NCI-H2081 (cell line): ENCODE measurements at regions not wholly inside any gene's neighbourhood (a gene's known extent, or its start where the extent isn't known, plus 50 kb on each side); places are given as distances from the start of the nearest gene placed in this dataset.
A peak's percentile ranks its signal among the peaks of the same experiment; 100 is the strongest.

Experiments
- DNase-seq, 2 experiments: peaks; one replicate each; lab custom pipeline; 2025; lab: John Stamatoyannopoulos, UW

DNA sequence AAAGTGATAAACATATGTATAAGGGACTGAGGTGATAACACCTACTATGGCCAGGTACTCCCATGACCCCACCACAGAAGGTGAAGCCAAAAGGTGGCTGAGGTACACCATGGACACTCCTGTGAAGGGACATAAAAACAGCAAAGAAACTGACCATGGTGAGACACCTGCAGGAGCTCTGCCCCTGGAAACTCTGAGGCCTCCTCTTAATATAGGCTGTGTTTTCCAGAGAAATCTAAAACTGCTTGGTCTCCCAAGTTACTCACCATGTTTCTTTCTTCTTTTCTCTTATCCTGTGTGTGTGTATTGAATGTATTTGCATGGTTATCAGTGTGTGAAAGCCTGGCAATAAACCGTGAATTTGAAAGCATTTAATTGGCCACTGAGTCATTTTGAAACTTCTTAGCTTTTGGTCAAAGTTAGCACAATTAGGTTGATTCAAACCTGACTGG is 739.3 kb upstream of the GCFC2 start:
- no peak for DNase-seq

DNA sequence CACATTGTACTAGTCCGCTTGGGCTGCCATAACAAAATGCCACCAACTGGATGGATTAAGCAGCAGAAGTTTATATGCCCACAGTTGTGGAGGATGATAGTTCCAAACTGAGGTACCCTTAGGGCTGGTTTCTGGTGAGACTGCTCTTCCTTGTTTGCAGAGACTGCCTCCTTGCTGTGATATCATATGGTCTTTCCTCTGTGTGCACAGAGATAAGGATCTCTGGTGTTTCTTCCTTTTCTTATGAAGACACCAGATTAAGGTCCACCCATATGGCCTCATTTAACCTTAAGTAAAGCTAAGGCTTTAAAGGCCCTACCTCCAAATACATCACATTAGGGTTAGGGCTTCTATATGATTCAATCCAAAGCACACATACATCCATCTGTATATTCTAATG is 738.2 kb upstream of the GCFC2 start:
- DNase-seq: no peak

DNA sequence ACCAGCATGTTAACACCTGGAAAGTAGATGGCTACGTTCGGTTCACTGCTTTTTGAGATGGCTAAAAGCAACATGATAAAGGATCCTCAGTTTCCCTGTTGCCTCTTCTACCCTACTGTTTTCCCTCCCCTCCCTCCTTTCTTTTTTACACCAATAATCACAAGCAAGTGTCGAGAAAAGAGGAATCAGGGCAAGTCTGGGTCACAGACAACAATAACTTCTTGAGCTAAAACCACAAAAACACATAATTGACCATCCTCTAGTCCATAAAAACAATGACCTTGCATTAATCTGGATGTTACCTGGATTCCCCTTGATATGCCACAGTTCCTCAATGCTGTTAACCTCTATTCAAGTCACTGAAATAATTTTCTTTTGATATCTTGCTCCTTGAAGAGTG is 736.6 kb upstream of the GCFC2 start:
- no peak for DNase-seq

DNA sequence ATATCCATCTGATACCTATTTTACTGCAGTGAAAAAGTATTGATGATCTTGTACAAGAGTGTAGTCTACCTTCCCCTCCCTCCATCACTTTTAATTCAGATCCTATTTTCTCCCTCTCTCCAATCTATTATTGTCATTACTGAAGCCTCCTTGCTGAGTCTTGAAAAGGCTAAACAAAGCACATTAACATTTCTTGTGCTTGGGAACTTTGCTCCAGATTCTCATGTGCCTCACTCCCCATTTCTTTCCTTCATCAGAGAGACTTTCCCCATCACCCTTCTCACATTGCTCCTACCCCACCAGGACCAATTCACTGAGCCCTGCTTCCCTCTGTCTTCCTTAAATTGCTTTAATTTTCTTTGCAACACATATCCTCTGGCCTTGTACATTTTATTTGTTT is 736.2 kb upstream of the GCFC2 start:
- no peak for DNase-seq

DNA sequence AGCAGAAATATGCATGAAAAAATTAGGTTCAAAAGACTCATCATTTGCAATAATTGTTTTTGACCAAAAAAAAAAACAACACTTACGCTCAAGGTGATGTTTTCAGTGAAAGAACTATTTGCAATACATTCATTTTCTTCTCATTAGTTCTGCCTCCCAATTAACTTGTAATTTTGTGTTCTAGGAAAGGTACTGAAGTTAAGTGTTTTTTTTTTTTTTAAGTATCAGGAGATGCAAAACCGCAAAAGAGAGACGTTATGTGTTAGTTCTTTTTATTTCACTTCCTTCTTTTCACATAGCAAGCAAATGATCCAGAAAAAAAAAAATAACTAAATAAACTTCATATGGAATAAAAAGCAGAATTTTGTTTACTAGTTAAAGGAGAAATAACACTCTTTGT is 735.2 kb upstream of the GCFC2 start:
- DNase-seq: no peak

DNA sequence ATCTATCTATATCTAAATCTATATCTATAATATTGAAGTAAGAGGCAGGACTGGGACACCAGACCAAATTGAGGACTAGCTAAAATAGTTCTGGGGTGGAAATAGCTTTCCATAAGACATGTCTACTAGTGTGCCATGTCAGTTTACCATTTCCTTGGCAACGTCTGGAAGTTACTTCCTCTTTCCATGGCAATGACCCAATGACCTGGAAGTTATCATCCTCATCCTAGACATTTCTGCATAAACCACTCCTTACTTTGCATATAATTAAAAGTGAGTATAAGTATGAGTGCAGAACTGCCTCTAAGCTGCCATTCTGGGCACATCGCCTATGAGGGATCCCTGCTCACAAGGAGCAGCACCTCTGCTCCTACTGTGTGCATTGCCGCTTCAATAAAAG is 734.0 kb upstream of the GCFC2 start:
- DNase-seq: no peak

DNA sequence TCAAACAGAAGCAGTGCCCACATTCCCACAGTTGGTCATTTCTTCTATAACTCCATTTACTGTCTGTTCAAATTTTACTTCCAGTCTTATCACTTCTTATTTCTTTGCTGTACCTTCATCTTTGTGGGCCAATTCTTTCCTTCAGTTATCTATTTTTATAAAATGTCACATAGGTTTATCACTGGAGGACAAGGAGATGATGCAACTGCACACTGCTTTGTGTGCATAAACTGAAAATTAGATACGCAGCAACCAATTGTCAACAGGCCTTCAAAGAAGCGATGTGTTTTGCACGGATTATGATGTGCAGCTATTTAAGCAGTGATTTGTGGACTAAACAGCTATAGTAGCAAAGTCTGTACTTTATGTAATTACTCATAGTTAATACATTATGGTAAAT is 726.8 kb upstream of the GCFC2 start:
- no peak for DNase-seq

DNA sequence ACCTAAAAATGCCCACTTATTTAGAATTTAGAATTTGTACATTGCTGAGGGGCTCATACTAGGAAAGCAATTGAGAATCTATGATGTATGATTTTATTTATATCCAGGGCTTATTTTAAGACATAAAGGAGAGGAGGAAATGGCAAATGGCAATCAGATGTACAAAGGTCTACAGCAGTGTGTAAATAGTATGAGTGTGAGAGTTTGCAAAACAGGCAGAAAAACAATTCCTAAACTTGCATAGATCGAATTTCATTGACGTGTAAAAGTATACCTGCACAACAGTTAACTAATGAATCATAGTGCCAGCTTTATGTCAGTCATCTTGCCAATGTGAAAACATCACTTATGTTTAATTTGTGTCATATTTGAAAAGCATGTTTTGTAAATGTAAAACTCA is 718.7 kb upstream of the GCFC2 start:
- DNase-seq: no peak

DNA sequence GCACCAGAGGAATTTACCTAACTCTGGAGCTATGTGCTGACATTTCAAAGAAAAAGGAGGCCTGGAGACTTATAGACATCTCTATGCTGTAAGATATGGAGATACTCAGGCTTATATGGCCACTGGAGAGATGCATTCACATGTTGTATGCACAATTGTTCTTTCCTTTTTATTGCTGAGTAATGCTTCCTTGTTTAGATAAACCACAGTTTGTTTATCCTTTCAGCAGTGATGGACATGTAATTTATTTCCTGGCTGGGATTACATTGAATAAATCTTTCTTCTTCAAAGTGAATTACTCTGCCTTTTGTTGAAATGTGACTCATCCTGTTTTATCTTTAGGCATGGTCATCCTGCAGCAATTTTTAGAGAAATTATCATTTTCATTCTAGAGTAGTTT is 716.7 kb upstream of the GCFC2 start:
- no peak for DNase-seq

DNA sequence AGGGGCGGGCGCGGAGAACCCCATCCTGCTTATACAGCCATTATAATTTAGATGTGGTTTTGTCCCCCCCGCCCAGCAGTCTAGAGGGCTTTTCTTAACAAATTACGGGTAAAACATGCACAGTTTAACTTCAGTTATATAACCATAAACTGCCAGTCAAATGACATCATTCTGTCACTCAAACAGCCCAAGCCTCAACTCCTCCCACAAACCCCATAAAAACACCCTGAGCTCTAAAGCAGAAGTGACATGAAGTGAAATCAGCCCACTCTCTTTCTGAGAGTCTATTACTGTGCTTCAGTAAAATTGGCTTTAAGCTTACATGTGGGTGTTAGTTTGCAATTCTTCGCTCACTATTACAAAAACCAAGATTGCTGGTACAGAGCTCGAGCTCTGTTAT is 705.1 kb upstream of the GCFC2 start:
- no peak for DNase-seq

DNA sequence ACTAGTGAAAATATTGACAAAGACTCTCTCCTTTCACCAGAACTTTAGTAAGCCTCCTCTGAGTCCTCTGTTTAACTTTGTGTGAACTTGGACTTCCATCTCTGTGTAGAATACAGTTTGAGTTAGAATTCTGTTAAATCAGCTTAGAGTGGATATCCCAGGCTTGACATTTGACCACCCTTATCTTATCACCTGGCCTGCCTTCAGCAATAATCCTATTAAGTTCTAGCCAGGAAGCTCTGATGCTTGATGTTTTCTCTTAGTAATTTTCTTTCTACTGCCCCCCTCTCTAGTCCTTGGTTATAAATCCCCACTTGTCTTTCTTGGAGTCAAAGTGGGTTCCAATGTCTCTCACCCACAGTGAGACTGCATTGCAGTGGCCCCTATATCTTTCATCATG is 702.7 kb upstream of the GCFC2 start:
- no peak for DNase-seq

DNA sequence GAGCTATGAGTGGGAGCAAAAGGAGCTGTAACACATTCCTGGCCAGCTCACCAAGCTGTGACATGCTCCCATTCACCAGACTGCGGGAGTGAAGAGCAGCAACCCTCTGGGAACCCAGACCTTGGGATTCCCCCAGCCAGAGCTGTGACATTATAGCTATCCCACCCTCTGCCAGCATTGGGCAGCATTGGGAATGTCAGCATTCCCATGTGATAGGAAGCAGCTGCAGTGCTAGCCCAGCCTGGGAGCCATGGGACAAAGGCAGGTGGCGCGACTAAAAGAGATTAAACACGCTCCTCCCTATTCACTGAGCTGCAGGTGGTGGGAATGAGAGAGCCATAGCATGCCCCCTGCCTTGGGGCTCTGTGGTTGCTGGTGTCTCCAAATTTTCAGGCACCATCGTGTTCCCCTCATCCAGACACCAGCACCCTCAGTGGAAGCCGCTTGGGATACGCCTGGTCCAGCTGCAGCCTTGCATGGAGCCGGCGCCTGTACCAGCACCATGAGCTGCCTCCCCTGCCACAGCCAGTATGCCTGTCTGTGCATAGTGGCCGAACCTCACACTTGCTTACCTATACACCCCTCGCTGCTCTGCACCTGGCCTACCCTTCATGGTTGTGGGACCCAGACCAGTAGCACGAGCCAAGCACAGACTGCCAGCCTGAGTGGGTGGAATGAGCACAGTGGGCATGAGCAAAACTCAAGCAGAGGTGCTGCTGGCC is 695.6 kb upstream of the GCFC2 start:
- no peak for DNase-seq

DNA sequence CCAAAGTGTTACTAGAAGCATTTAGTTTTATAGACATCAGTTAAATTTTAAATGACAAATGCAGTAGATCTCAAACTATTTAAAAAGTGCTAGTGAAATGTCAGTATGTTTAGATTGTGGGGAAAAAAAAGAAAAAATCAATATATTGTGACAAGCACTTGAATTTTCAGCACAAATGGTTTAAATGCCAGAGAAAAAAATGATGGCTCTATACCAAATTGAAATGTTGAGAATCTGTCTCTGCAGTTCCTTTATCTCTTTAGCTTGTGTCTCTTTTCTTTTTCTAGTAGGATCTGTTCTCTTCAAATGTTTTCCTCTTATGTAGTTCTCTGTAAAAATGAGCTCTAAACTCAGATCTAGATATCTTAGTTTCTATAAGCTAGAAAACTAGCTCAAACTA is 682.6 kb upstream of the GCFC2 start:
- DNase-seq: no peak

DNA sequence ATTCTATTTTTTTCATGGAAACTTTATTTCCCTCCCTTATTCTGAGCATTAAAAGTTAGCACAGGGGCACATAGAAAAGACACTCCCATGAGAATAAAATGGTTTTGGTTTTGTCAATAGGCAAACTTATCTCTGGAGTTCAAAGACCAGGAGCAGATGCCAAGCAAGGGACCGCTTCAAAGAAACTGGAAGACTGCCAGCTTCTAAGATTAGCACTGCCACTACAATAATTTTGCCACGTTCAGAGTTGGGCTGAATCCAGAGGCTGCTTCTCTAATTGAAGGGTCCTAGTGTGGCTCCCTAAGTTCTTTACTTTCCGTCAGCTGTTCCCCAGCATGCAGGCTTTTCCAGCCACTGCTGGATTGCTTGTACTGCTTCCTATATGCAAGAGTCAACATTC is 681.0 kb upstream of the GCFC2 start:
- peak in 1 of 2 experiments; percentile 64 for DNase-seq

DNA sequence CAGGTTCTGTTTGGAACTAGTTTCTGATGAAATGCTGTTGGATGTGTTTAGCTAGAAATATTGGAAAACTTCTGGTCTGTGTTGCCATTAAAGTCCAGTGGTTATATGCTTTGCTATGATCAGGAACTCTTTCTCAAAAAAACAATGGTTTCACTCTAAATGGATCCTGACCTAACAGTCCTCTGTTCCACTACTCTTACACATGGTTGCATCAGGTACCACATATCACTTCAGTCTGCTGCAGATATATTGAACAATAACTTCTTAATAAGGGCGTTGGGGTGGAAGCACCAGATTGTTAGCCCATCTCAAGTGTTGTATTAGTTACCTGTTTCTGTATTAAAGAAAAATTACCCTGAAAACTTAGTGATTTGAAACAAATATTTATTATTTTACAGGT is 676.6 kb upstream of the GCFC2 start:
- DNase-seq: no peak

DNA sequence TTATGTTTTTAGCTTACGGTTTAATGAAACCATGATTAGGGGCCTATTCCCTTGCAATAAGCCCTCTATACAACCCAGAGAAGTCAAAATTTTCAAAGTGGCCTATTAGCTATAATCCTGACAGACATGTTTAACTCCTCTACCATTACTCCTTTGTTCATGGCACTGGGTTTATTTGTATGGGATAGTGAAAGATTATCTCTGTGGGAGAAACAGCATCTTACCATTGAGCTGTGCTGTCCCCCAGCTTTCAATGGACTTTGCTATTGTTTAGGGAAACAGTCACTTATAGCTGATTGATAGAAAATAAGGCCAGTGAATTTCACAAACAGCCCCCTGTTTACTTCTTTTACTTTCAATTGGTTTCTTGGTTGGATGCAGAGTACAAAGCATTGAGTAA is 675.2 kb upstream of the GCFC2 start:
- DNase-seq: no peak

DNA sequence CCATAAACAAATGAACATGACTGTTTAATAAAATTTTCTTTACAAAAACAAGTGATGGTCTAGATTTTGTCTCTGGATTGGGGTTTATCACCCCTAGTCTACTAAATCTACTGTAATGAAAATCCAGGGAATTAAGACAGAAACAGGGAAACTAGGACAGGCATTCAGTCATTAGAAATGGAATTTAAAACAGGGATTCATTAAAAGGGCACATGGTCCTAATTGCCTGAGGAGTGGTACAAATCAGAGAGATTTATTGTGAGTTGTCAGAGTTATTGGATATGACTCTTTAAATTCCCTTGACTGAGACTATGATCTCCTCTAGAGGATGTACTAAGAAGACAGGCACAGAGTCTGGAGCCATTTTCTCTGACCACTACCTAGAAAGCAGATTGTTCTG is 670.9 kb upstream of the GCFC2 start:
- DNase-seq: no peak

DNA sequence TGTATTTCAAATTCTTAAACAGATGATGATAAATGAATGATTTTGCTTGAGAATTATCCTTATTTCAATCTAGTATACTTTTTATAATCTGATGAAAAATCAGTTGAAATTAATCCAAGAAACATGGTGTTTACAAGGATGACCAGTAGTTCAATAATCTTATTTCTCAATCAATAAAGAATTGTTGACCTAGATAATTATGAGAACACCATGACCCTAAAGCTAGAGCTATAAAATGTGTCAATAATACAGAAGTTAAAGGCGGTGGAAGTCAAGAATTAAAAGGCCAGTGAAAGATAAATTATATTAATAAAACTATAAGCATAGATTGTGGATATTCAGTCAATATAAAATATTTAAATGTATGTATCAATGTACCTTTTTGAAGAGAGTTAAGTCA is 667.4 kb upstream of the GCFC2 start:
- DNase-seq: no peak

DNA sequence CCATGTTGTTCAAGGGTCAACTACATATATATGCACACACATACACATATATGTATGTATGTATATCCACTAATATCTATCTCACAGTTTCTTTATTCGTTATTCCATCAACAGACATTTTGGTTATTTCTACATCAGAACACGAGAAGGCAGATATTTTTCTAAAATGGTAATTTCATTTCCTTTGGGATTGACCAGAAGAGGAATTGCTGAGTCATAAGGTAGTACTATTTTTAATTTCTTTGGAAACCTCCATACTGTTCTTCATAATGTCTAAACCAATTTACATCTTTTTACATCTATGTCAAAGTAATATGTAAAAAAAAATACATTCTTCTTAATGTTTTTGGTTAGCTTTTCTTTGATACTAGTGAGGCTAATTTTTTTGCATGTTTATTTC is 630.7 kb upstream of the GCFC2 start:
- no peak for DNase-seq

DNA sequence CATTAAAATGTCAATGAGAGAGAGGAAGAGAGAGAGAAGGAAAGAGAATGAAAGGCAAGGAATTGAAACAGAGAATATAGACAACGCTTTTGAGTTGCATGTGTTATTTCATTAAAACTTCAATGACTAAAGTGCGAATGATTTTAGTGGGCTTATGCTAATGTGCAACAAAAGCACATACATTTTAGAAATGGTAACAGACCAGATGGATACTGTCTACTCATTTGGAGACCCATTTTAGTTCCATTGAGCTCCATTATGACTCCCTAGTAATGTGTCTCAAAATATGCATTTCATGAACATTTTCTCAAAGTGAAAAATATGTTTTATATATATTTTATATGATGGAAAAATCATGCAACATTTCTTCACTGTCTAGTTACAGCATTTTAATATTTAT is 622.2 kb upstream of the GCFC2 start:
- DNase-seq: no peak

DNA sequence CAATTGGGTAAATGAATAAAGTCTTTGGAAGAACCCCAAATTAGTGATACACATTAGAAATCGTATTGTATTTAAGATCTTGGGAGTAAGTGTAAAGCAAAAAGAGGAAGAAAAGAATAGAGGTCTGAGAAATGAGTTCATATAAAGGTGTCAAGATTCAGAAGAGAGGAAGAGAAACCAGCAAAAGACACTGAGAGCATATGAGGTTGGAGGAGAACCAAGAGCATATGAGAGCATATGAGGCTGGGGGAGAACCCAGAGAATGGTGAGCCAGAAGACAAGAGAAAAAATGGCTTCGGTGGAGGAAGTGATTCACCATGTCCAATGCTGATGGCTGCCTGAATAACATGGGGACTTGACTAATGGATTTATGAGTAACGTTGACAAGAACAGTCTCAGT is 620.1 kb upstream of the GCFC2 start:
- no peak for DNase-seq

DNA sequence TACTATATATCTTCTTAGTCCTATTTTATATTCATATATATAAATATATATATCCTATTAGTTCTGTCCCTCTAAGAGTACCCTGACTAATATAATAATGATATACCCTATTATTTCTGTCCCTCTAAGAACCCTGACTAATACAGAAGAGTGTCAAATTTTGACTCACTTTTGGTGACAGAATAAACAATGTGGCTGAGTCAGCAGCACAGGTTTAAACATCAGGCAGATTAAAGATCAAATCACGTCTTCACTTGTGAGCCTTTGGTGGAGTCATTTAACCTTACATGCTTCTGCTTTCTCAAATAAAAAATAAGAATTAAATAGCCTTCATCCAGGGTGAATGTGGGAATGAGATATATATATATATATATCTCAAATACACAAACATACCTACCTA is 615.9 kb upstream of the GCFC2 start:
- no peak for DNase-seq

DNA sequence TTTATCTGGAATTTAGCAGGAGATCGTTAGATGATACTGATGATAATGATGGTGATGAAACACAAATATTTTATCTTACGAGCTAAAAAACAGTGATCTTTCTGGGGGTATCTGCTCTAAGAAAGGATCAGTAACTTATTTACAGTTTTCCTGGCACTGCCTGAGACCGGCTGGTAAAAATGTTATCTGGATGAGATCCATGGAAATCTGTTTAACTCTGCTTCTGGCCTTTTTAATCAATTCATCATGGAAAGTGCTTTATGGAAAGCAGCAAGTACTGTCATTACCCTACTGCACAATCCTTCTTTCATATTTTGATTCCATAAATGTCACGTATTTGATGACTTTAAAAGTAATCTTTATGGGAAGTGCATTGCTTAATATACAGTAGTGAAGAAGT is 612.7 kb upstream of the GCFC2 start:
- no peak for DNase-seq

DNA sequence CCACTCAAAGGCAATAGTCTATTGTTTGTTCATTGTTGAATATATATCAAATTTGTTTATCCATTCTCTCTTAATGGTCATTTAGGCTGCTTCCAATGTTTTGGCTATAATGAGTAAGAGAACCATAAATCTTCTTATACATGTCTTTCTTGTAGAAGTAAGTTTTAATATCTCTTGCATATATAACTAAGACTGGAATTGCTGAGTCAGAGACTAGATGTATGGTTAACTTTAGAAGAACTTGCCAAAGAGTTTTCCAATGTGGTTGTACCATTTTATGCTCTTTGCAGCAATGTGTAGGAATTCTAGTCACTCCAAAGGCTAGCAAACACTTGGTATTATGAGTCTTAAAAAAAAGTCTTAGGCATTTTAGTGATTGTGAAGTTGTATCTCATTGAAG is 610.0 kb upstream of the GCFC2 start:
- no peak for DNase-seq
